ENCODE measurements at regions not wholly inside any gene's neighbourhood (a gene's known extent, or its start where the extent isn't known, plus 50 kb on each side); places are given as distances from the start of the nearest gene placed in this dataset.
"Not testable (repeated sequence)": the region's sequence is repeated elsewhere in the genome, so short reads cannot be mapped to it uniquely, and the experiment has no call there.

DNA sequence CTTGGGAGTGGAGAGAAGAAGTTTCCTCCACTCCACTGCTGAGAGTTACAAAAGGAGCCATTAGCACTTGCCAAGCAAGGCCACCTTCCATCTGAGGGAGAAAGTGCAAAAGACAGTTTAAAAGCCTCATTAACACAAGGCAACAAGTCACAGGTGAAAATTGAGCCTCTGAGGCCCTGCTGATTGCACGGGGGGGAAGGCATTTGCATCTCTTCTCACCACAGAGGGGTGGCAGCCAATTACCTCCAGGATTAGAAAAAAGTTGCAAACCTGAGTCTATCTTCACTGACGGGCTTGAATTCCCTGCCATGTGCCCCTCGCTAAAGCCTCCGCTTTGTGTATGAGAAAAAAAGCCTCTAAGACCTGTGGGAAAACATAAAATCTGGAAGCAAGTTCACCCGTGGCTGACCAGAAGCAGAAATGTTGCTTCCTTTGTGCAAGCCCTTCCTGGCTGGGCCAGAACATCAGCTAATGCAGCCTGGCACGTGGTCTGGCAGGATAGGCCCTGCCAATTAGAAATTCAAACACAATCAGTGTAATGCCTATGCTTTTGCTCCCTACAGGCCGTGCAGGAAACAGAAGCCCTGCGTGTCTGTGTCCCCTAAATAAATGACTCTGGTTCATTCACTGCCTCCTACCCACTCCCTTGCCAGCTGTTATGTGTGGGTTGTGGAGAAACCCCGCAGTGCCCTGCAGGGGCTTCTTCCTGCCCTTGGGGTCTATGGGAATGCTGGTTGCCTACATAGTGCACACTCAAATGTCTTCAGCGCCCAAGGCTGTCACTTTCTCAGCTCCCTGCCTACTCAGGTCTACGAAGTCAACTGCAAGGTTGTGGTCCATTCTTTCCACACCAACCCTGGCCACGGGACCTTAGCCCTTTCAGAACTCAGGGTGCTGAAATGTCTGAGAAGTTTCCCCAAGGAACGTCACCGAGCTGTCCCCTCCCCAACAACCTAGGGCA is 150.2 kb downstream of the UQCRFS1 start:
- H3K9me3 Mint-ChIP-seq, result peaks cover 0 to 2% (median 0%) of the 10 kb centered on the region in 6 donors
- H3K4me3 Mint-ChIP-seq, result no peak overlapping the region
- no peaks in the 10 kb centered on the region for H3K4me1 Mint-ChIP-seq
- no peak overlapping the region for H3K27ac Mint-ChIP-seq
- no peak for DNase-seq
- H3K36me3 Mint-ChIP-seq, result no peaks in the 10 kb centered on the region
- peaks cover 0 to 9% (median 2%) of the 10 kb centered on the region in 3 donors for H3K27me3 Mint-ChIP-seq (ENCODE audit: low read depth in 3 of 3)

GRCh38 chr19:29060813-29061364 is 152.1 kb downstream of the UQCRFS1 start:
- Mint-ChIP-seq H3K36me3 (no peaks in the 10 kb centered on the region), H3K4me3 (no peak overlapping the region), H3K27ac (no peak overlapping the region), H3K9me3 (peaks cover 0 to 2% (median 0%) of the 10 kb centered on the region in 6 donors), H3K27me3 (ENCODE audit: low read depth in 3 of 3) (peaks cover 0 to 9% (median 2%) of the 10 kb centered on the region in 3 donors), H3K4me1 (no peaks in the 10 kb centered on the region)
- no peak for DNase-seq

GRCh38 chr19:29056535-29056934 is 156.4 kb downstream of the UQCRFS1 start:
- no peaks in the 10 kb centered on the region for H3K4me1 Mint-ChIP-seq
- H3K9me3 Mint-ChIP-seq, result peaks cover 0 to 2% (median 0%) of the 10 kb centered on the region in 6 donors
- no peak overlapping the region for H3K4me3 Mint-ChIP-seq
- no peak overlapping the region for H3K27ac Mint-ChIP-seq
- peaks cover 0 to 7% (median 2%) of the 10 kb centered on the region in 3 donors for H3K27me3 Mint-ChIP-seq (ENCODE audit: low read depth in 3 of 3)
- no peak for DNase-seq
- H3K36me3 Mint-ChIP-seq, result no peaks in the 10 kb centered on the region

GRCh38 chr19:29054886-29055675 is 157.9 kb downstream of the UQCRFS1 start:
- Mint-ChIP-seq H3K27ac (no peak overlapping the region), H3K27me3 (ENCODE audit: low read depth in 3 of 3) (peaks cover 0 to 2% (median 0%) of the 10 kb centered on the region in 3 donors), H3K4me1 (no peaks in the 10 kb centered on the region), H3K9me3 (peaks cover 0 to 2% (median 0%) of the 10 kb centered on the region in 6 donors), H3K4me3 (no peak overlapping the region), H3K36me3 (no peaks in the 10 kb centered on the region)
- DNase-seq, result no peak

- Mint-ChIP-seq H3K4me1 (no peaks in the 10 kb centered on the region), H3K36me3 (no peaks in the 10 kb centered on the region), H3K27me3 (ENCODE audit: low read depth in 3 of 3) (peaks cover 0 to 5% (median 4%) of the 10 kb centered on the region in 3 donors), H3K9me3 (peaks cover 0 to 6% (median 0%) of the 10 kb centered on the region in 6 donors), H3K27ac (no peak overlapping the region), H3K4me3 (no peak overlapping the region)
- DNase-seq, result no peak
Observed at GRCh38 chr19:29048873-29049272, 164.1 kb downstream of the UQCRFS1 start.

DNA sequence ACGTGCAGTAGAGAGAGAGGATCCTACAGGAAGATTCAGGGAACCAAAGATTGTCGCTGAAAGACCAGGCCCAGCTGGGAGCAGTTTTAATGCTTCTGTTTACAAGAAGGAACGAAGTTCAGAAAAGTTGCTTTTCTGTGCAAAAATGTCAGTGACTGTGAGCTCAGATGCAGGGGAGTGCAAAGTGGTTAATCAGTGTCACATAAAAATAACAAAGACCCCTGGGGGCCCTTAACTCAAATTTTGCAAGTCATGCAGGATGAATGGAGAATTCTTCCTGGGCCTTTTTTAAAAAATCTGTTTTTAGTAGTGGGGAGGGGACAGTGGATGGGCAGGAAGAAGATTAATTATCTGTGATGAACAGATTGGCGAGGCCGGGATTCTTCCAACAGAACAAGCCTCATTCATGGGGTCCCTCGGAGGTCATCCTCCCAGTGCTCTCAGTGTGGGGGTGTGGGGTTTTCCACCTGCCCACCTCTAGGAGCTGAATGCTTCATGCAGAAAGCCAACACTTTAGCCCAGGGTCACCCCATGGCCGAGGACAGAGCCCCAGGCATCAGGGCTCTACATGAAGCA is 167.2 kb downstream of the UQCRFS1 start:
- Mint-ChIP-seq H3K9me3 (peaks cover 0 to 6% (median 0%) of the 10 kb centered on the region in 6 donors), H3K27ac (no peak overlapping the region), H3K36me3 (no peaks in the 10 kb centered on the region), H3K4me3 (no peak overlapping the region), H3K27me3 (ENCODE audit: low read depth in 3 of 3) (peaks cover 2 to 8% (median 5%) of the 10 kb centered on the region in 3 donors), H3K4me1 (no peaks in the 10 kb centered on the region)
- no peak for DNase-seq

DNA sequence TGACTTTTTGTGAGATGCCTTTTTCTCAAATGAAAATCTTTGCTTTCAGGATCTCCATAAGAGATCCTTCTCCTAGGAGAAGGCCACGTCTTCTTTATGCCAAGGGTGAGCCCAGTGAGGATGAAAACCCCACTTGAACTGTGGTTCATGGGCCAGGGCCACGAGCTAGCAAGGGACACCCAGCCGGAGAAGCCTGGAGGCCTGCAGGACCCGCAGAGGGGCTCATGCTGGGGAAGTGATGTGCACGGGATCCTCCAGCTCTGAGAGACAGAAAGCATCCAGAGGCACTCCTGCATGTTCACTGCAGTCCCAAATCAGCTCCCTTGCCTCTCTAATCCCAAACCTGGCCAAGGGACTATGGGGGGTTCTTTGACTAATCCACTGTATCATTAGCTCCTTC is 168.9 kb downstream of the UQCRFS1 start:
- DNase-seq, result no peak
- no peak overlapping the region for H3K4me3 Mint-ChIP-seq
- peaks cover 2 to 8% (median 3%) of the 10 kb centered on the region in 3 donors for H3K27me3 Mint-ChIP-seq (ENCODE audit: low read depth in 3 of 3)
- no peaks in the 10 kb centered on the region for H3K4me1 Mint-ChIP-seq
- no peak overlapping the region for H3K27ac Mint-ChIP-seq
- no peaks in the 10 kb centered on the region for H3K36me3 Mint-ChIP-seq
- peaks cover 0 to 6% (median 0%) of the 10 kb centered on the region in 6 donors for H3K9me3 Mint-ChIP-seq

- peaks cover 2 to 8% (median 4%) of the 10 kb centered on the region in 3 donors for H3K27me3 Mint-ChIP-seq (ENCODE audit: low read depth in 3 of 3)
- H3K9me3 Mint-ChIP-seq, result peaks cover 0 to 6% (median 0%) of the 10 kb centered on the region in 6 donors
- H3K4me1 Mint-ChIP-seq, result no peaks in the 10 kb centered on the region
- no peak overlapping the region for H3K27ac Mint-ChIP-seq
- DNase-seq, result no peak
- H3K4me3 Mint-ChIP-seq, result no peak overlapping the region
- H3K36me3 Mint-ChIP-seq, result no peaks in the 10 kb centered on the region
Observed at GRCh38 chr19:29042450-29042849, 170.5 kb downstream of the UQCRFS1 start.

DNA sequence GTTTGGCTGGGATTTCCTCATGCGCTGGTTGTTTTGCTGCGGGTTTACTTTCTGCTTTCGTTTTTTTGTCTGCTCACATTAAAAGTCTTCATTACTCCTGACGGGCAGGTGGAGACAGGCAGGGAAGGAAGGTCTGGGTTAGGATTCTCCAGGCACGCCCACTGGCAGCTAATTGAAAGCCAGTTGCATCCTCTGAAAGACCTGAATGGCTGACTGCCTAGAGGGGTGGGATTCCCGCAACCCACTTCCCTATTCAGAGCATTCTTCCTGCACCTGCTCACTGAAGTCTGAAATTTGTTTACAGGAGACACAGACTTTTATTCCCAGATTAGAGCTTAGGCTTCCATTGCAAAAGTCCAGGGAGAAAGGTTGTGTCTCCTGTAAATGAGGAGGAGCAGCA is 172.0 kb downstream of the UQCRFS1 start:
- Mint-ChIP-seq H3K27me3 (ENCODE audit: low read depth in 3 of 3) (peaks cover 0 to 8% (median 4%) of the 10 kb centered on the region in 3 donors), H3K4me3 (no peak overlapping the region), H3K27ac (no peak overlapping the region), H3K4me1 (no peaks in the 10 kb centered on the region), H3K9me3 (no peaks in the 10 kb centered on the region), H3K36me3 (no peaks in the 10 kb centered on the region)
- no peak for DNase-seq

GRCh38 chr19:29040292-29040691 is 172.7 kb downstream of the UQCRFS1 start:
- Mint-ChIP-seq H3K4me1 (no peaks in the 10 kb centered on the region), H3K36me3 (no peaks in the 10 kb centered on the region), H3K9me3 (no peaks in the 10 kb centered on the region), H3K27me3 (ENCODE audit: low read depth in 3 of 3) (peaks cover 0 to 6% (median 4%) of the 10 kb centered on the region in 3 donors), H3K27ac (no peak overlapping the region), H3K4me3 (no peak overlapping the region)
- no peak for DNase-seq

GRCh38 chr19:29039036-29039435 is 173.9 kb downstream of the UQCRFS1 start:
- H3K36me3 Mint-ChIP-seq; H3K27ac Mint-ChIP-seq; H3K4me1 Mint-ChIP-seq; H3K9me3 Mint-ChIP-seq; H3K4me3 Mint-ChIP-seq; H3K27me3 Mint-ChIP-seq (ENCODE audit: low read depth in 3 of 3); DNase-seq: not testable (repeated sequence)

DNA sequence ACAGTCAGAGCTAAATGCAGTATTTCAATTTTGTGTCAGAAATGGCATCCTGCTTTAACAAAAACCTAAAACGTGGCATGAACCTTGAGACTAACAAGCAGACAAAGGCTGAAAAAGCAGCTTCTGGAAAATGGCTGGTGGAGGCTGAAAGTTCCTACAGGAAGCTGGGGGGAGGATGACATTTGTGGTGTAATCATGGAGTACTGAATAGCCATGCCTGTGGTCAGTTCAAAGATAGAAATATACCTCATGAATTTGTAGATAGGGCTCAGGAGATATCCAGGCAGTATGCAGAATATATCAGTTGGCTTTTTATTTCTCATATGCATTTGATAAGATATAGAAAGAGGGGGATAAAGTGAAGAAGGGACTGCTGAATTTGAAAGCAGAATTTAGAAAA is 181.7 kb downstream of the UQCRFS1 start:
- Mint-ChIP-seq H3K4me1 (no peaks in the 10 kb centered on the region), H3K36me3 (no peaks in the 10 kb centered on the region), H3K27me3 (ENCODE audit: low read depth in 3 of 3) (peaks cover 0 to 2% (median 0%) of the 10 kb centered on the region in 3 donors), H3K9me3 (peaks cover 0 to 2% (median 0%) of the 10 kb centered on the region in 6 donors), H3K27ac (no peak overlapping the region), H3K4me3 (no peak overlapping the region)
- DNase-seq, result no peak

- Mint-ChIP-seq H3K9me3 (peaks cover 0 to 2% (median 0%) of the 10 kb centered on the region in 6 donors), H3K27ac (no peak overlapping the region), H3K36me3 (no peaks in the 10 kb centered on the region), H3K27me3 (ENCODE audit: low read depth in 3 of 3) (peaks cover 0 to 2% (median 0%) of the 10 kb centered on the region in 3 donors), H3K4me3 (no peak overlapping the region), H3K4me1 (no peaks in the 10 kb centered on the region)
- DNase-seq, result no peak
Observed at GRCh38 chr19:29029268-29029958, 183.5 kb downstream of the UQCRFS1 start.

All from immature natural killer cell (primary cell).